Kidney (tissue), 13 donors: ENCODE measurements at regions not wholly inside any gene's neighbourhood (a gene's known extent, or its start where the extent isn't known, plus 50 kb on each side); places are given as distances from the start of the nearest gene placed in this dataset.

ENCODE experiments used
- DNase-seq, 5 donors: peaks; one replicate each; pipeline ENCODE4 v3.0.0-alpha.2; 2013 to 2020
- FAIRE-seq: peaks from 2 replicates; lab custom pipeline; 2012; peaks lifted over from hg19 to GRCh38; lab: Jason Lieb, UNC
- H3K27ac ChIP-seq, 2 donors: one replicate each; pipeline ENCODE4 v1.7.0; 2013; ENCODE audit warnings: low read depth in 2 of 2, low read length in 2 of 2, inconsistent platforms in 1 of 2
- H3K27me3 ChIP-seq: one replicate; pipeline ENCODE4 v1.7.1; 2013; ENCODE audit warnings: low read length, inconsistent platforms; ENCODE audit not compliant: control insufficient read depth, insufficient read depth
- H3K36me3 ChIP-seq, 3 donors: one replicate each; pipeline versions ENCODE4 v1.7.0 to v1.7.1; 2013; ENCODE audit warnings: low read length in 3 of 3, control low read depth in 1 of 3, inconsistent platforms in 1 of 3; ENCODE audit not compliant: insufficient read depth in 3 of 3, control insufficient read depth in 2 of 3
- H3K4me1 ChIP-seq, 3 donors: one replicate each; pipeline versions ENCODE4 v1.7.0 to v1.7.1; 2013; ENCODE audit warnings: low read length in 3 of 3, inconsistent platforms in 1 of 3, low read depth in 1 of 3; ENCODE audit not compliant: control insufficient read depth in 2 of 3, insufficient read depth in 2 of 3
- H3K4me3 ChIP-seq, 3 donors: one replicate each; pipeline versions ENCODE4 v1.7.0 to v1.8.1; 2013; ENCODE audit warnings: low read length in 3 of 3, control low read depth in 1 of 3, inconsistent platforms in 1 of 3
- H3K9ac ChIP-seq, 3 donors: one replicate each; pipeline versions ENCODE4 v1.7.0 to v1.7.1; 2013; ENCODE audit warnings: low read length in 3 of 3, control low read depth in 1 of 3, inconsistent platforms in 1 of 3
- H3K9me3 ChIP-seq, 3 donors: one replicate each; pipeline versions ENCODE4 v1.7.0 to v1.7.1; 2013; ENCODE audit warnings: low read length in 3 of 3, control low read depth in 1 of 3, inconsistent platforms in 1 of 3; ENCODE audit not compliant: control insufficient read depth in 2 of 3, insufficient read depth in 1 of 3
- intact Hi-C: fragments of 100-400 bp; cut with DNase I; formaldehyde crosslinking; loops from one replicate; pipeline ENCODE4 v1.11.1; 2022
- TF ChIP-seq, protein P1 (sequence below): IDR thresholded peaks from 3 replicates; pipeline ENCODE4 v1.5.1; 2012; ENCODE audit warnings: mild to moderate bottlenecking, moderate library complexity, borderline replicate concordance; ENCODE audit not compliant: insufficient read depth; ENCODE audit errors: extremely low read depth
- donor health status: control.
- donor health status: control.
- donor health status: control.
- donor health status: control.
- donor health status: control.
- donor health status: DM: yes; HTN: yes; CAD: no.
- donor health status: Normal renal cell carcinoma (clear cell type).

DNA sequence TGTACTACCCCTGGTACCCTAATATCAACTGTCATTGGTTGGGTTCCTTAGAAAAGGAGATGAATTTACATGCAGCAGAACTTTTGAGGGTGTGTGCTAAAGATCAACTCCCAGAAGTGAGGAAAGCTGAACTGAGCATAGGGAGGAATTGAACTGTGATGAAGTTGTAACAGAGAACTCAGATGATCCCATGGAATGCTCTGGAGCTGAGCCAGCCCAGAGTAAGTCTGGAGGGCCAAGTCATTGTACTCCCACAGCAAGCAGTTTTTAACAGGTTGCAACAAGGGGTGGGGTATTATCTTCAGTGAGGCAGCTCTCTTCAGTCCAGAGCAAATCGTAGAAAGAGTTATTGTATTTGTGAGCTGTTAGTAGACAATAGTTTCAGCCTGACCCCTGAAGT is 572.3 kb downstream of the PYDC2 start:
- no peak for FAIRE-seq
- intact Hi-C loops: no loop called here
- DNase-seq: no peak

DNA sequence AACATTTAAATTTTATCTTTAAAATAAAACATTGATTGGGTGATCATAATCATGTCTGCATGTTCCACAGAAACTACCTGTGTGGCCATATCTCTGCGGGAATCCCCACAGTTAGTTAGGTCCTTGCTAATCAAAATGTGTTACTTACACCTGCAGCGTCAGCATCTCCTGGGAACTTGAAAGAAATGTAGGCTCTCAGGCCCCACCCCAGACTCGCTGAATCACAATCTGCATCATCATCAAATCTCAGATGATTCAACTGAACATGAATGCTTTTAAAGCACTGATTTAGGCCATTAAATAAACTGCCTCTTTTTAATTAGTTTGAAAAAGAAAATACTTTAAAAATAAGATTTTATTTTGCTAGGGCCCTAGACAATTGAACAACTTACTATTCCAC is 577.8 kb downstream of the PYDC2 start:
- Histone ChIP-seq H3K9me3 (no peaks in the 10 kb centered on the region), H3K27me3 (no peaks in the 10 kb centered on the region), H3K9ac (no peak overlapping the region), H3K4me3 (no peak overlapping the region), H3K36me3 (no peaks in the 10 kb centered on the region), H3K27ac (no peak overlapping the region), H3K4me1 (no peaks in the 10 kb centered on the region)
- no peak for FAIRE-seq
- intact Hi-C loops: no loop called here
- TF ChIP-seq, protein P1, sequence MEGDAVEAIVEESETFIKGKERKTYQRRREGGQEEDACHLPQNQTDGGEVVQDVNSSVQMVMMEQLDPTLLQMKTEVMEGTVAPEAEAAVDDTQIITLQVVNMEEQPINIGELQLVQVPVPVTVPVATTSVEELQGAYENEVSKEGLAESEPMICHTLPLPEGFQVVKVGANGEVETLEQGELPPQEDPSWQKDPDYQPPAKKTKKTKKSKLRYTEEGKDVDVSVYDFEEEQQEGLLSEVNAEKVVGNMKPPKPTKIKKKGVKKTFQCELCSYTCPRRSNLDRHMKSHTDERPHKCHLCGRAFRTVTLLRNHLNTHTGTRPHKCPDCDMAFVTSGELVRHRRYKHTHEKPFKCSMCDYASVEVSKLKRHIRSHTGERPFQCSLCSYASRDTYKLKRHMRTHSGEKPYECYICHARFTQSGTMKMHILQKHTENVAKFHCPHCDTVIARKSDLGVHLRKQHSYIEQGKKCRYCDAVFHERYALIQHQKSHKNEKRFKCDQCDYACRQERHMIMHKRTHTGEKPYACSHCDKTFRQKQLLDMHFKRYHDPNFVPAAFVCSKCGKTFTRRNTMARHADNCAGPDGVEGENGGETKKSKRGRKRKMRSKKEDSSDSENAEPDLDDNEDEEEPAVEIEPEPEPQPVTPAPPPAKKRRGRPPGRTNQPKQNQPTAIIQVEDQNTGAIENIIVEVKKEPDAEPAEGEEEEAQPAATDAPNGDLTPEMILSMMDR: no peak
- DNase-seq: no peak

More for the DNA sequence above, 572.3 kb downstream of the PYDC2 start:
- Histone ChIP-seq H3K9me3 (no peaks in the 10 kb centered on the region), H3K4me1 (no peaks in the 10 kb centered on the region), H3K4me3 (no peak overlapping the region), H3K27ac (no peak overlapping the region), H3K9ac (no peak overlapping the region), H3K36me3 (no peaks in the 10 kb centered on the region), H3K27me3 (no peaks in the 10 kb centered on the region)
- TF ChIP-seq, protein P1: no peak

- Histone ChIP-seq H3K9me3 (no peaks in the 10 kb centered on the region), H3K27me3 (no peaks in the 10 kb centered on the region), H3K4me3 (no peak overlapping the region), H3K36me3 (no peaks in the 10 kb centered on the region), H3K27ac (no peak overlapping the region), H3K4me1 (no peaks in the 10 kb centered on the region), H3K9ac (no peak overlapping the region)
- DNase-seq (no peak), FAIRE-seq (no peak)
- intact Hi-C loops: no loop called here
- TF ChIP-seq, protein P1: no peak
These were observed 578.6 kb downstream of the PYDC2 start for GRCh38 chr3:192039593-192039992.
